Adrenal gland (tissue), 5 donors: ENCODE measurements at regions not wholly inside any gene's neighbourhood (a gene's known extent, or its start where the extent isn't known, plus 50 kb on each side); places are given as distances from the start of the nearest gene placed in this dataset.

Experiments
- POLR2A ChIP-seq, 2 donors: fragments of 450-650 bp; IDR thresholded peaks; one replicate each; pipeline ENCODE4 v1.6.1; 2017; ENCODE audit warnings: antibody characterized with exemption in 2 of 2, mild to moderate bottlenecking in 2 of 2, moderate library complexity in 1 of 2
- TF ChIP-seq, protein P1 (sequence below), 6 experiments: fragments of 450-650 bp in 4 of 6; fragments of 200-600 bp in 2 of 6; sonication (generic) in 1 of 6; IDR thresholded peaks; 1 replicate in 5 of 6; 2 replicates in 1 of 6; pipeline versions ENCODE4 v1.5.1 to v1.8.0; 2016 to 2021; ENCODE audit warnings: antibody characterized with exemption in 6 of 6, mild to moderate bottlenecking in 2 of 6, moderate library complexity in 1 of 6
- donor health status: DM: no; HTN: no; CAD: no.

DNA sequence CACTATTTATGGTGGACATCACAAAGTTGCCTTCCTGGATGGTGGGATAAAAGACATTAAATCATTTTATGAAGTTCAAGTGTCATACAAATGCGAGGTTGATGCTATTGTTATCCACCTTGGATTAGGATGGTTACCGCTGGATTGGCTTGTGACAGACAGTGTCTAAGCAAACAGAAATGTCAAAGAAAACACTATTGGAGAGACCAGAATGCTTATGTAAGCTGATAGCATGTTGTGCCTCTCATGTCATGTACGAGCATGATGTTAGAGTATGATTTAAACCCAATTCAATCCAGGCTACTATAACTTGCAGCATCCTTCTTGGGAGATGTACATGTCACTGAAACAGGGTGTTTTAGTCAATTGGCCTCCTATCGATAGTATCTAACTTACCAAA lies 178.8 kb upstream of the C9orf72 start:
- TF ChIP-seq, protein P1, sequence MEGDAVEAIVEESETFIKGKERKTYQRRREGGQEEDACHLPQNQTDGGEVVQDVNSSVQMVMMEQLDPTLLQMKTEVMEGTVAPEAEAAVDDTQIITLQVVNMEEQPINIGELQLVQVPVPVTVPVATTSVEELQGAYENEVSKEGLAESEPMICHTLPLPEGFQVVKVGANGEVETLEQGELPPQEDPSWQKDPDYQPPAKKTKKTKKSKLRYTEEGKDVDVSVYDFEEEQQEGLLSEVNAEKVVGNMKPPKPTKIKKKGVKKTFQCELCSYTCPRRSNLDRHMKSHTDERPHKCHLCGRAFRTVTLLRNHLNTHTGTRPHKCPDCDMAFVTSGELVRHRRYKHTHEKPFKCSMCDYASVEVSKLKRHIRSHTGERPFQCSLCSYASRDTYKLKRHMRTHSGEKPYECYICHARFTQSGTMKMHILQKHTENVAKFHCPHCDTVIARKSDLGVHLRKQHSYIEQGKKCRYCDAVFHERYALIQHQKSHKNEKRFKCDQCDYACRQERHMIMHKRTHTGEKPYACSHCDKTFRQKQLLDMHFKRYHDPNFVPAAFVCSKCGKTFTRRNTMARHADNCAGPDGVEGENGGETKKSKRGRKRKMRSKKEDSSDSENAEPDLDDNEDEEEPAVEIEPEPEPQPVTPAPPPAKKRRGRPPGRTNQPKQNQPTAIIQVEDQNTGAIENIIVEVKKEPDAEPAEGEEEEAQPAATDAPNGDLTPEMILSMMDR (IDR thresholded peaks at IDR 0.05), result no peak
- TF ChIP-seq POLR2A (IDR thresholded peaks at IDR 0.05), result no peak
